Endothelial cell of umbilical vein (primary cell): ENCODE measurements at regions not wholly inside any gene's neighbourhood (a gene's known extent, or its start where the extent isn't known, plus 50 kb on each side); places are given as distances from the start of the nearest gene placed in this dataset.

Experiments
- EZH2 ChIP-seq: IDR thresholded peaks from 2 replicates; pipeline ENCODE4 v1.6.1; 2012; ENCODE audit warnings: borderline replicate concordance, low read depth, mild to moderate bottlenecking, moderate library complexity, low read length, inconsistent platforms; ENCODE audit not compliant: severe bottlenecking
- FOS ChIP-seq: IDR thresholded peaks from 2 replicates; pipeline ENCODE4 v1.6.1; 2011; ENCODE audit warnings: mild to moderate bottlenecking, low read length, moderate library complexity, borderline replicate concordance; ENCODE audit not compliant: insufficient read depth
- GATA2 ChIP-seq: IDR thresholded peaks from 2 replicates; pipeline ENCODE4 v1.7.0; 2011; ENCODE audit warnings: low read depth, mild to moderate bottlenecking, moderate library complexity, mixed read lengths, low read length; ENCODE audit not compliant: insufficient read length, insufficient read depth
- MYC ChIP-seq: IDR thresholded peaks from one replicate; pipeline ENCODE4 v1.6.1; 2011; ENCODE audit warnings: mild to moderate bottlenecking, low read depth, low read length
- POLR2A ChIP-seq: IDR thresholded peaks from 2 replicates; pipeline ENCODE4 v1.6.1; 2012; ENCODE audit warnings: low read depth, mild to moderate bottlenecking, control low read depth, low read length
- TF ChIP-seq, protein P1 (sequence below), 2 donors: IDR thresholded peaks; 1 replicate in 1 of 2; 2 replicates in 1 of 2; pipeline ENCODE4 v1.5.1; 2011; ENCODE audit warnings: low read length in 2 of 2, mild to moderate bottlenecking in 2 of 2, moderate library complexity in 2 of 2, control low read depth in 1 of 2, inconsistent platforms in 1 of 2, low read depth in 1 of 2; ENCODE audit not compliant: insufficient read depth in 1 of 2; ENCODE audit errors: extremely low read depth in 1 of 2

GRCh38 chr18:70405052-70405451 is 116.2 kb downstream of the SOCS6 start:
- TF ChIP-seq GATA2 (no peak), POLR2A (no peak), MYC (no peak), EZH2 (no peak), FOS (no peak)
- TF ChIP-seq, protein P1, sequence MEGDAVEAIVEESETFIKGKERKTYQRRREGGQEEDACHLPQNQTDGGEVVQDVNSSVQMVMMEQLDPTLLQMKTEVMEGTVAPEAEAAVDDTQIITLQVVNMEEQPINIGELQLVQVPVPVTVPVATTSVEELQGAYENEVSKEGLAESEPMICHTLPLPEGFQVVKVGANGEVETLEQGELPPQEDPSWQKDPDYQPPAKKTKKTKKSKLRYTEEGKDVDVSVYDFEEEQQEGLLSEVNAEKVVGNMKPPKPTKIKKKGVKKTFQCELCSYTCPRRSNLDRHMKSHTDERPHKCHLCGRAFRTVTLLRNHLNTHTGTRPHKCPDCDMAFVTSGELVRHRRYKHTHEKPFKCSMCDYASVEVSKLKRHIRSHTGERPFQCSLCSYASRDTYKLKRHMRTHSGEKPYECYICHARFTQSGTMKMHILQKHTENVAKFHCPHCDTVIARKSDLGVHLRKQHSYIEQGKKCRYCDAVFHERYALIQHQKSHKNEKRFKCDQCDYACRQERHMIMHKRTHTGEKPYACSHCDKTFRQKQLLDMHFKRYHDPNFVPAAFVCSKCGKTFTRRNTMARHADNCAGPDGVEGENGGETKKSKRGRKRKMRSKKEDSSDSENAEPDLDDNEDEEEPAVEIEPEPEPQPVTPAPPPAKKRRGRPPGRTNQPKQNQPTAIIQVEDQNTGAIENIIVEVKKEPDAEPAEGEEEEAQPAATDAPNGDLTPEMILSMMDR (IDR thresholded peaks at IDR 0.05; ENCODE audit: extremely low read depth in 1 of 2, insufficient read depth in 1 of 2, low read depth in 1 of 2, low read length in 2 of 2) = no peak
